ENCODE measurements at regions not wholly inside any gene's neighbourhood (a gene's known extent, or its start where the extent isn't known, plus 50 kb on each side); places are given as distances from the start of the nearest gene placed in this dataset.

DNA sequence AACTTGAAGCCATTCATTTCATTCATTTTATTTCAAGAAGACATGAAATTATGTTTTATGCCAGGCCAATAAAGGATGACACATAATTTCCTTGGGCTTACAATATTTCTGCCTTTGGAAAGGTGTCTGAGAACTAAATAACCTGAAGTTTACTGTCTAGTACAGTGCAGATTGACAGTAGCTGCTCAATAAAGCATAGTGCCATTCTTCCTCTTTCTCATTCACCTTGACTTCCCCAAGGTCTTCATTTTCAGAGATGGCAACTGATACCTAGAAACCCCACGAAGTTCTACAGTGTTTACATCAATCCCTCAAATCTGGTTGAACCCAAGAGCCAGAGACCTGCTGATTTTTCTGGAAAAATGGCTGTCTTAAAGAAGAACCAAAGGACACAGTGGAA lies 144.3 kb upstream of the SYN3 start:
- TF ChIP-seq, protein P1, sequence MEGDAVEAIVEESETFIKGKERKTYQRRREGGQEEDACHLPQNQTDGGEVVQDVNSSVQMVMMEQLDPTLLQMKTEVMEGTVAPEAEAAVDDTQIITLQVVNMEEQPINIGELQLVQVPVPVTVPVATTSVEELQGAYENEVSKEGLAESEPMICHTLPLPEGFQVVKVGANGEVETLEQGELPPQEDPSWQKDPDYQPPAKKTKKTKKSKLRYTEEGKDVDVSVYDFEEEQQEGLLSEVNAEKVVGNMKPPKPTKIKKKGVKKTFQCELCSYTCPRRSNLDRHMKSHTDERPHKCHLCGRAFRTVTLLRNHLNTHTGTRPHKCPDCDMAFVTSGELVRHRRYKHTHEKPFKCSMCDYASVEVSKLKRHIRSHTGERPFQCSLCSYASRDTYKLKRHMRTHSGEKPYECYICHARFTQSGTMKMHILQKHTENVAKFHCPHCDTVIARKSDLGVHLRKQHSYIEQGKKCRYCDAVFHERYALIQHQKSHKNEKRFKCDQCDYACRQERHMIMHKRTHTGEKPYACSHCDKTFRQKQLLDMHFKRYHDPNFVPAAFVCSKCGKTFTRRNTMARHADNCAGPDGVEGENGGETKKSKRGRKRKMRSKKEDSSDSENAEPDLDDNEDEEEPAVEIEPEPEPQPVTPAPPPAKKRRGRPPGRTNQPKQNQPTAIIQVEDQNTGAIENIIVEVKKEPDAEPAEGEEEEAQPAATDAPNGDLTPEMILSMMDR (conservative IDR thresholded peaks at IDR 0.05 in 1 of 2, IDR thresholded peaks at IDR 0.05 in 1 of 2; ENCODE audit: low read depth in 1 of 2, low read length in 2 of 2) = no peak
- no peak for TF ChIP-seq EZH2 (IDR thresholded peaks at IDR 0.05; ENCODE audit: low read length, missing control alignments)
